SJSA1 (cell line): ENCODE measurements at regions not wholly inside any gene's neighbourhood (a gene's known extent, or its start where the extent isn't known, plus 50 kb on each side); places are given as distances from the start of the nearest gene placed in this dataset.

Experiments used
- DNase-seq, 2 experiments: peaks; one replicate each; pipeline ENCODE4 v3.0.0-alpha.2; 2015 to 2020; ENCODE audit warnings: low spot score in 2 of 2, low read depth in 1 of 2
- H3K27ac ChIP-seq: fragments of 250-450 bp; sonication (Bioruptor Pico); 2 replicates; pipeline ENCODE4 v1.5.1; 2020; ENCODE audit warnings: mild to moderate bottlenecking, moderate library complexity
- H3K27me3 ChIP-seq: fragments of 250-450 bp; sonication (Bioruptor Pico); replicated peaks from 2 replicates; pipeline ENCODE4 v1.5.1; 2020; ENCODE audit warnings: mild to moderate bottlenecking, moderate library complexity
- H3K36me3 ChIP-seq: fragments of 250-450 bp; sonication (Bioruptor Pico); 2 replicates; pipeline ENCODE4 v1.5.1; 2020; ENCODE audit warnings: mild to moderate bottlenecking
- H3K4me1 ChIP-seq: fragments of 250-450 bp; sonication (Bioruptor Pico); replicated peaks from 2 replicates; pipeline ENCODE4 v1.6.1; 2021; ENCODE audit warnings: mild to moderate bottlenecking
- H3K4me3 ChIP-seq: fragments of 250-450 bp; sonication (Bioruptor Pico); 2 replicates; pipeline ENCODE4 v1.5.1; 2020; ENCODE audit warnings: mild to moderate bottlenecking
- H3K9me3 ChIP-seq: fragments of 250-450 bp; sonication (Bioruptor Pico); replicated peaks from 2 replicates; pipeline ENCODE4 v1.5.1; 2020; ENCODE audit warnings: mild to moderate bottlenecking

GRCh38 chr2:48844417-48845155, 89.1 kb upstream of the LHCGR start:
- H3K9me3 ChIP-seq, result 0 out of 2 replicates have a peak, but pooled peaks cover 2% of the 10 kb centered on the region
- 0 out of 2 replicates have a peak, but pooled peaks cover 7% of the 10 kb centered on the region for H3K4me1 ChIP-seq
- DNase-seq, result no peak
- H3K27me3 ChIP-seq, result no peaks in the 10 kb centered on the region
- no peak overlapping the region for H3K27ac ChIP-seq
- H3K4me3 ChIP-seq, result no peak overlapping the region
- H3K36me3 ChIP-seq, result no peaks in the 10 kb centered on the region

- 0 out of 2 replicates have a peak, but pooled peaks cover 5% of the 10 kb centered on the region for H3K4me1 ChIP-seq
- no peak for DNase-seq
- H3K36me3 ChIP-seq, result no peaks in the 10 kb centered on the region
- no peak overlapping the region for H3K4me3 ChIP-seq
- no peak overlapping the region for H3K27ac ChIP-seq
- no peaks in the 10 kb centered on the region for H3K27me3 ChIP-seq
- no peaks in the 10 kb centered on the region for H3K9me3 ChIP-seq
Observed at GRCh38 chr2:48841126-48841525, 85.6 kb upstream of the LHCGR start.

GRCh38 chr2:48838029-48838428, 82.5 kb upstream of the LHCGR start:
- H3K9me3 ChIP-seq, result no peaks in the 10 kb centered on the region
- no peak for DNase-seq
- H3K4me3 ChIP-seq, result no peak overlapping the region
- H3K27ac ChIP-seq, result no peak overlapping the region
- H3K36me3 ChIP-seq, result no peaks in the 10 kb centered on the region
- H3K4me1 ChIP-seq, result no peaks in the 10 kb centered on the region
- no peaks in the 10 kb centered on the region for H3K27me3 ChIP-seq

- Histone ChIP-seq H3K27me3 (no peaks in the 10 kb centered on the region), H3K4me1 (no peaks in the 10 kb centered on the region; the same call in 1 of the 2 replicates), H3K36me3 (no peaks in the 10 kb centered on the region), H3K4me3 (no peak overlapping the region), H3K9me3 (no peaks in the 10 kb centered on the region), H3K27ac (no peak overlapping the region)
- no peak for DNase-seq
Observed at GRCh38 chr2:48829569-48829968, 74.0 kb upstream of the LHCGR start.

GRCh38 chr2:48829036-48829435, 73.5 kb upstream of the LHCGR start:
- no peak overlapping the region for H3K27ac ChIP-seq
- H3K4me3 ChIP-seq, result no peak overlapping the region
- no peaks in the 10 kb centered on the region for H3K27me3 ChIP-seq
- no peaks in the 10 kb centered on the region; the same call in 1 of the 2 replicates for H3K4me1 ChIP-seq
- peak in 1 of 2 experiments; percentile 31 for DNase-seq
- no peaks in the 10 kb centered on the region for H3K36me3 ChIP-seq
- no peaks in the 10 kb centered on the region for H3K9me3 ChIP-seq

GRCh38 chr2:48826986-48827385, 71.5 kb upstream of the LHCGR start:
- Histone ChIP-seq H3K27me3 (no peaks in the 10 kb centered on the region), H3K4me1 (no peaks in the 10 kb centered on the region; the same call in 1 of the 2 replicates), H3K36me3 (no peaks in the 10 kb centered on the region), H3K9me3 (no peaks in the 10 kb centered on the region), H3K4me3 (no peak overlapping the region), H3K27ac (no peak overlapping the region)
- no peak for DNase-seq

GRCh38 chr2:48824116-48824515, 68.6 kb upstream of the LHCGR start:
- no peaks in the 10 kb centered on the region for H3K9me3 ChIP-seq
- H3K27me3 ChIP-seq, result no peaks in the 10 kb centered on the region
- no peaks in the 10 kb centered on the region; the same call in 1 of the 2 replicates for H3K4me1 ChIP-seq
- no peak overlapping the region for H3K27ac ChIP-seq
- no peak overlapping the region for H3K4me3 ChIP-seq
- DNase-seq, result no peak
- H3K36me3 ChIP-seq, result no peaks in the 10 kb centered on the region

GRCh38 chr2:48819206-48819735, 63.7 kb upstream of the LHCGR start:
- H3K36me3 ChIP-seq, result no peaks in the 10 kb centered on the region
- H3K4me1 ChIP-seq, result no peaks in the 10 kb centered on the region
- no peak overlapping the region for H3K27ac ChIP-seq
- no peak for DNase-seq
- H3K27me3 ChIP-seq, result no peaks in the 10 kb centered on the region
- H3K9me3 ChIP-seq, result no peaks in the 10 kb centered on the region
- H3K4me3 ChIP-seq, result no peak overlapping the region

- no peak overlapping the region for H3K4me3 ChIP-seq
- no peaks in the 10 kb centered on the region for H3K27me3 ChIP-seq
- no peak for DNase-seq
- H3K9me3 ChIP-seq, result no peaks in the 10 kb centered on the region
- H3K27ac ChIP-seq, result no peak overlapping the region
- no peaks in the 10 kb centered on the region for H3K36me3 ChIP-seq
- H3K4me1 ChIP-seq, result no peaks in the 10 kb centered on the region
Observed at GRCh38 chr2:48817355-48817754, 61.8 kb upstream of the LHCGR start.

GRCh38 chr2:48812416-48812815, 56.9 kb upstream of the LHCGR start:
- no peak overlapping the region for H3K4me3 ChIP-seq
- H3K9me3 ChIP-seq, result no peaks in the 10 kb centered on the region
- no peaks in the 10 kb centered on the region for H3K27me3 ChIP-seq
- H3K36me3 ChIP-seq, result no peaks in the 10 kb centered on the region
- H3K27ac ChIP-seq, result no peak overlapping the region
- H3K4me1 ChIP-seq, result no peaks in the 10 kb centered on the region
- DNase-seq, result no peak

- Histone ChIP-seq H3K27ac (no peak overlapping the region), H3K36me3 (no peaks in the 10 kb centered on the region), H3K9me3 (no peaks in the 10 kb centered on the region), H3K4me1 (no peaks in the 10 kb centered on the region), H3K27me3 (no peaks in the 10 kb centered on the region), H3K4me3 (no peak overlapping the region)
- no peak for DNase-seq
Observed at GRCh38 chr2:48808311-48808710, 52.8 kb upstream of the LHCGR start.
